GM12878 (cell line): ENCODE measurements at regions not wholly inside any gene's neighbourhood (a gene's known extent, or its start where the extent isn't known, plus 50 kb on each side); places are given as distances from the start of the nearest gene placed in this dataset.

ENCODE experiments used
- ATAC-seq: fragments of 200-7000 bp; cut with Tn5 transposase; 3 replicates; pipeline ENCODE4 v1.9.1; 2020; ENCODE audit warnings: mild to moderate bottlenecking, moderate library complexity
- BruUV-seq: library from RNA; stranded (reverse); fragments of 400-500 nt; replicated peaks from 2 replicates; lab custom pipeline; 2021; lab: Mats Ljungman, UMichigan
- CTCF ChIA-PET: fragments of 300-600 bp; sonication (Branson Sonifier 250); formaldehyde crosslinking; extraction: SDS; loops from one replicate; lab custom pipeline; 2021; ENCODE audit warnings: inconsistent platforms; lab: Yijun Ruan, JAX
- POLR2A ChIA-PET: fragments of 350-600 bp; formaldehyde crosslinking; extraction: SDS; loops from one replicate; lab custom pipeline; 2021; ENCODE audit warnings: inconsistent platforms; lab: Charles Lee
- RAD21 ChIA-PET: fragments of 300-600 bp; sonication (Branson Sonifier 250); formaldehyde crosslinking; loops from one replicate; lab custom pipeline; 2023; ENCODE audit warnings: antibody characterized with exemption; ENCODE audit not compliant: unreplicated experiment; lab: Charles Lee
- SMC1A ChIA-PET: fragments of 300-600 bp; sonication (Branson Sonifier 250); formaldehyde crosslinking; loops from one replicate; lab custom pipeline; 2023; ENCODE audit not compliant: unreplicated experiment, uncharacterized antibody; lab: Charles Lee
- DNase-seq: peaks from one replicate; pipeline ENCODE4 v3.0.0-alpha.2; 2011; ENCODE audit warnings: low read depth, low spot score
- FAIRE-seq: peaks from 3 replicates; lab custom pipeline; 2011; peaks lifted over from hg19 to GRCh38; lab: Jason Lieb, UNC
- H2AFZ ChIP-seq: 2 replicates; pipeline ENCODE4 v1.6.0; 2011; ENCODE audit warnings: low read depth, low read length, control low read depth; ENCODE audit not compliant: control insufficient read depth
- H3K27ac ChIP-seq: 2 replicates; pipeline ENCODE4 v1.5.1; 2011; ENCODE audit warnings: control low read depth; ENCODE audit not compliant: control insufficient read depth, insufficient read depth
- H3K27me3 ChIP-seq, 2 experiments: replicated peaks in 1 of 2; 2 replicates each; pipeline versions ENCODE4 v1.6.0 to v1.6.1; 2011; ENCODE audit warnings: low read length in 1 of 2; ENCODE audit not compliant: control insufficient read depth in 2 of 2, insufficient read depth in 2 of 2
- H3K36me3 ChIP-seq, 2 experiments: 2 replicates each; pipeline ENCODE4 v1.5.1; 2011; ENCODE audit warnings: low read length in 1 of 2; ENCODE audit not compliant: control insufficient read depth in 2 of 2, insufficient read depth in 2 of 2
- H3K4me1 ChIP-seq: 2 replicates; pipeline ENCODE4 v1.6.1; 2011; ENCODE audit warnings: mild to moderate bottlenecking, low read length, moderate library complexity, mixed read lengths; ENCODE audit not compliant: control insufficient read depth, insufficient read depth
- H3K4me2 ChIP-seq: 2 replicates; pipeline ENCODE4 v1.6.0; 2011; ENCODE audit warnings: control low read depth; ENCODE audit not compliant: control insufficient read depth, insufficient read depth
- H3K4me3 ChIP-seq: fragments of 200-600 bp; sonication (generic); 2 replicates; pipeline ENCODE4 v1.5.1; 2016
- H3K79me2 ChIP-seq: 2 replicates; pipeline ENCODE4 v1.6.0; 2011; ENCODE audit warnings: low read length; ENCODE audit not compliant: control insufficient read depth, insufficient read depth
- H3K9ac ChIP-seq: 2 replicates; pipeline ENCODE4 v1.8.0; 2011; ENCODE audit warnings: low read length, control low read depth, mixed read lengths; ENCODE audit not compliant: control insufficient read depth, insufficient read depth
- H3K9me3 ChIP-seq: replicated peaks from 3 replicates; pipeline ENCODE4 v1.5.1; 2011; ENCODE audit warnings: mild to moderate bottlenecking, low read length; ENCODE audit not compliant: control insufficient read depth, insufficient read depth
- H4K20me1 ChIP-seq: 2 replicates; pipeline ENCODE4 v1.6.0; 2011; ENCODE audit not compliant: control insufficient read depth, insufficient read depth
- CREM ChIP-seq: IDR thresholded peaks from 2 replicates; pipeline ENCODE4 v1.6.1; 2014; ENCODE audit warnings: antibody characterized with exemption, low read depth
- CUX1 ChIP-seq: IDR thresholded peaks from 2 replicates; pipeline ENCODE4 v1.6.1; 2012; ENCODE audit warnings: improper control_type of control experiment, low read depth, low read length; ENCODE audit not compliant: insufficient replicate concordance
- DPF2 ChIP-seq: fragments of 450-650 bp; IDR thresholded peaks from 2 replicates; pipeline ENCODE4 v1.6.1; 2017; ENCODE audit warnings: mild to moderate bottlenecking
- ELK1 ChIP-seq: IDR thresholded peaks from 2 replicates; pipeline ENCODE4 v1.6.1; 2012; ENCODE audit warnings: low read depth, low read length, improper control_type of control experiment
- GATAD2B ChIP-seq: fragments of 450-650 bp; conservative IDR thresholded peaks from 2 replicates; pipeline ENCODE4 v1.6.1; 2017; ENCODE audit warnings: low read depth, mild to moderate bottlenecking, moderate library complexity
- MTA2 ChIP-seq: fragments of 450-650 bp; IDR thresholded peaks from 2 replicates; pipeline ENCODE4 v1.6.1; 2016; ENCODE audit warnings: low read depth, mild to moderate bottlenecking, moderate library complexity
- NBN ChIP-seq: fragments of 450-650 bp; IDR thresholded peaks from 2 replicates; pipeline ENCODE4 v1.6.1; 2016
- PML ChIP-seq: IDR thresholded peaks from 2 replicates; pipeline ENCODE4 v1.6.1; 2012; ENCODE audit warnings: low read length, inconsistent platforms
- RUNX3 ChIP-seq: IDR thresholded peaks from 2 replicates; pipeline ENCODE4 v1.6.1; 2012; ENCODE audit warnings: low read length, inconsistent platforms
- SMAD5 ChIP-seq: IDR thresholded peaks from 2 replicates; pipeline ENCODE4 v1.6.1; 2016; ENCODE audit warnings: antibody characterized with exemption, low read depth
- SMC3 ChIP-seq: IDR thresholded peaks from 2 replicates; pipeline ENCODE4 v1.6.1; 2011; ENCODE audit warnings: low read length, improper control_type of control experiment, borderline replicate concordance
- TARDBP ChIP-seq: IDR thresholded peaks from 2 replicates; pipeline ENCODE4 v1.6.1; 2016; ENCODE audit warnings: borderline replicate concordance
- TBL1XR1 ChIP-seq: IDR thresholded peaks from 2 replicates; pipeline ENCODE4 v1.6.1; 2012; ENCODE audit warnings: low read depth, low read length, improper control_type of control experiment
- ZBED1 ChIP-seq: IDR thresholded peaks from 2 replicates; pipeline ENCODE4 v1.6.1; 2016; ENCODE audit warnings: borderline replicate concordance
- ZNF274 ChIP-seq: IDR thresholded peaks from one replicate; pipeline ENCODE4 v1.8.0; 2011; ENCODE audit not compliant: insufficient read length, insufficient read depth
- in situ Hi-C: fragments of 300-500 bp; cut with MboI; formaldehyde crosslinking; loops from 9 replicates; pipeline ENCODE4 v1.14.3; 2018; ENCODE audit warnings: mixed read lengths
- intact Hi-C: fragments of 100-400 bp; cut with micrococcal nuclease; formaldehyde crosslinking; loops from one replicate; pipeline ENCODE4 v1.14.2; 2022; ENCODE audit not compliant: unreplicated experiment
- TF ChIP-seq, protein P1 (sequence below): IDR thresholded peaks from 2 replicates; pipeline ENCODE4 v1.6.1; 2012; ENCODE audit warnings: low read length, inconsistent platforms
- TF ChIP-seq, protein P2 (sequence below): IDR thresholded peaks from 2 replicates; pipeline ENCODE4 v1.6.1; 2011; ENCODE audit warnings: low read depth, mild to moderate bottlenecking, low read length, moderate library complexity, borderline replicate concordance; ENCODE audit errors: extremely low read depth
- TF ChIP-seq, protein P3 (sequence below): fragments of 450-650 bp; IDR thresholded peaks from 2 replicates; pipeline ENCODE4 v1.6.1; 2016; ENCODE audit warnings: mild to moderate bottlenecking

GRCh38 chr11:104700609-104701008, 197.7 kb downstream of the CASP12 start:
- no TSS peak for BruUV-seq
- Histone ChIP-seq H3K4me3 (no peak overlapping the region), H2AFZ (no peak overlapping the region), H3K9me3 (no peaks in the 10 kb centered on the region), H3K79me2 (no peaks in the 10 kb centered on the region), H3K36me3 (no peaks in the 10 kb centered on the region), H3K27ac (no peak overlapping the region), H3K4me2 (no peak overlapping the region), H3K27me3 (no peaks in the 10 kb centered on the region), H3K9ac (no peak overlapping the region), H4K20me1 (no peaks in the 10 kb centered on the region), H3K4me1 (no peaks in the 10 kb centered on the region)
- ChIA-PET POLR2A (no interaction called here), SMC1A (interaction anchor here (0.8 kb wide), 1 partner anchor 8 kb away, joined by 4 read pairs; no protein-coding TSS in a partner anchor), RAD21 (no interaction called here), CTCF (no interaction called here)
- in situ Hi-C loops (no loop called here), intact Hi-C loops (no loop called here)
- FAIRE-seq (no peak), DNase-seq (no peak), ATAC-seq (no peak)
- TF ChIP-seq PML (no peak), ZBED1 (no peak), CUX1 (no peak), SMC3 (no peak), TBL1XR1 (no peak), CREM (no peak), RUNX3 (no peak), GATAD2B (no peak), NBN (no peak), SMAD5 (no peak), TARDBP (no peak), DPF2 (no peak), ZNF274 (no peak), MTA2 (no peak), ELK1 (no peak)
- TF ChIP-seq, protein P1, sequence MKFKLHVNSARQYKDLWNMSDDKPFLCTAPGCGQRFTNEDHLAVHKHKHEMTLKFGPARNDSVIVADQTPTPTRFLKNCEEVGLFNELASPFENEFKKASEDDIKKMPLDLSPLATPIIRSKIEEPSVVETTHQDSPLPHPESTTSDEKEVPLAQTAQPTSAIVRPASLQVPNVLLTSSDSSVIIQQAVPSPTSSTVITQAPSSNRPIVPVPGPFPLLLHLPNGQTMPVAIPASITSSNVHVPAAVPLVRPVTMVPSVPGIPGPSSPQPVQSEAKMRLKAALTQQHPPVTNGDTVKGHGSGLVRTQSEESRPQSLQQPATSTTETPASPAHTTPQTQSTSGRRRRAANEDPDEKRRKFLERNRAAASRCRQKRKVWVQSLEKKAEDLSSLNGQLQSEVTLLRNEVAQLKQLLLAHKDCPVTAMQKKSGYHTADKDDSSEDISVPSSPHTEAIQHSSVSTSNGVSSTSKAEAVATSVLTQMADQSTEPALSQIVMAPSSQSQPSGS: no peak
- TF ChIP-seq, protein P2, sequence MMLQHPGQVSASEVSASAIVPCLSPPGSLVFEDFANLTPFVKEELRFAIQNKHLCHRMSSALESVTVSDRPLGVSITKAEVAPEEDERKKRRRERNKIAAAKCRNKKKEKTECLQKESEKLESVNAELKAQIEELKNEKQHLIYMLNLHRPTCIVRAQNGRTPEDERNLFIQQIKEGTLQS: no peak
- TF ChIP-seq, protein P3, sequence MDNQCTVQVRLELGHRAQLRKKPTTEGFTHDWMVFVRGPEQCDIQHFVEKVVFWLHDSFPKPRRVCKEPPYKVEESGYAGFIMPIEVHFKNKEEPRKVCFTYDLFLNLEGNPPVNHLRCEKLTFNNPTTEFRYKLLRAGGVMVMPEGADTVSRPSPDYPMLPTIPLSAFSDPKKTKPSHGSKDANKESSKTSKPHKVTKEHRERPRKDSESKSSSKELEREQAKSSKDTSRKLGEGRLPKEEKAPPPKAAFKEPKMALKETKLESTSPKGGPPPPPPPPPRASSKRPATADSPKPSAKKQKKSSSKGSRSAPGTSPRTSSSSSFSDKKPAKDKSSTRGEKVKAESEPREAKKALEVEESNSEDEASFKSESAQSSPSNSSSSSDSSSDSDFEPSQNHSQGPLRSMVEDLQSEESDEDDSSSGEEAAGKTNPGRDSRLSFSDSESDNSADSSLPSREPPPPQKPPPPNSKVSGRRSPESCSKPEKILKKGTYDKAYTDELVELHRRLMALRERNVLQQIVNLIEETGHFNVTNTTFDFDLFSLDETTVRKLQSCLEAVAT: no peak
